GM18520 (cell line): ENCODE measurements at regions not wholly inside any gene's neighbourhood (a gene's known extent, or its start where the extent isn't known, plus 50 kb on each side); places are given as distances from the start of the nearest gene placed in this dataset.
"Not testable (repeated sequence)": the region's sequence is repeated elsewhere in the genome, so short reads cannot be mapped to it uniquely, and the experiment has no call there.

Experiments used
- ATAC-seq: cut with Tn5 transposase; IDR thresholded peaks from one replicate; pipeline ENCODE4 v1.9.1; 2021; ENCODE audit not compliant: unreplicated experiment

DNA sequence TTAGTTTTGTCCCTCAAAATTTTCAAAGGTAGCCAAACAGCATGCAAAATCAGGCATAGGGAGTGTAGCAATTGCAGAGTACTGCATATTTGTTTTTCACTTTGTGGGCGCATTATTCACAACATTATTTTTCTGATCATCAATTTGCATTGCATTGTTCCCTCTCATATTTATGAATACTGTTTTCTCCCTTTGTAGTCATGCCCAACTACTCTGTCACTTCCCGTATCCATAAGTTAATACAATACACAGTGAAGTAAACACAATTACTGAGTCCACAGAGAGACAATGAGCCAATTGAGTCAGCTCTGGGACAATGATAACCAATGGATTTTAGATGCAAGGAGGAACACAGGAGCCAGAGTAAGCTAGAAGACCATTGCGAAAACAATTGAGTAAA, 944.0 kb upstream of the ADGRL4 start:
- ATAC-seq = no peak

- no peak for ATAC-seq
Observed at GRCh38 chr1:79945391-79945790, 938.9 kb upstream of the ADGRL4 start.

GRCh38 chr1:79929356-79929755, 922.8 kb upstream of the ADGRL4 start:
- ATAC-seq = no peak

DNA sequence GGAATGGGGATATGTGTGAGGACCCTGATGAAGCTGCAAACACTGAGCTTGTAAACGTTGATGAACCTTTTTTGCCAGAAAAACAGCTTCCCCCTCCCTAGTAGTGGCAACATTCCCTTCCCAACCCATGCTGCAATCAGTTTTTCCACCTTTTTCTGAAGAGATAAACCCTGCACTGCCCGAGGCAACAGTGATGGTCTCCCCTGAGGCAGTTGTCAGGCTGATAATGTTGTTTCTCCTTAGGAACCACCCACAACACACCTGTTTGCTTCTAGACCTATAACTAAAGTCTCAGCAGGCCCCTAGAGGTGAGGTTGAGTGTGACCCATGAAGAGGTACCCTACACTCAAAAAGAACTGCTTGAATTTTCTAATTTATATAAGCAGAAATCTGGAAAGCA, 922.4 kb upstream of the ADGRL4 start:
- no peak for ATAC-seq

- ATAC-seq = no peak
Observed at GRCh38 chr1:79920960-79921669, 914.6 kb upstream of the ADGRL4 start.

- no peak for ATAC-seq
Observed at GRCh38 chr1:79914896-79915295, 908.4 kb upstream of the ADGRL4 start.

DNA sequence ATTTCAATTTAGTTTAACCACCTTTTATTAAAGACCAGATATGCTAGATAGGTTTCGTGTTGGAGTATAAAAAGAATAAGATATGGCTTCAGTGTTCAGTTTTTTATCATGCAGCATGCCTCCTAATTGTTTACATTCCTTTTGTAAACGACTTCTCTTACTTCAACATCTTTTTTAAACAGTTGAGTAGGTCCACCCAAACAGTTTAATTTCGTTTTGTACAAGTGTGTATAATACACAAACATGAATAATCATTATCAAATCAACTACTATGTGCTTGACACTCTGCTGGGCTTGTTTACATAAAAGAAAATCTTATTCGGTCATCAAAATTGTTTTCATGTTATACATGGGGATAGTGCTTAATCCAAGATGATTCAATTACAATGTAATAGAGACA, 906.3 kb upstream of the ADGRL4 start:
- no peak for ATAC-seq

DNA sequence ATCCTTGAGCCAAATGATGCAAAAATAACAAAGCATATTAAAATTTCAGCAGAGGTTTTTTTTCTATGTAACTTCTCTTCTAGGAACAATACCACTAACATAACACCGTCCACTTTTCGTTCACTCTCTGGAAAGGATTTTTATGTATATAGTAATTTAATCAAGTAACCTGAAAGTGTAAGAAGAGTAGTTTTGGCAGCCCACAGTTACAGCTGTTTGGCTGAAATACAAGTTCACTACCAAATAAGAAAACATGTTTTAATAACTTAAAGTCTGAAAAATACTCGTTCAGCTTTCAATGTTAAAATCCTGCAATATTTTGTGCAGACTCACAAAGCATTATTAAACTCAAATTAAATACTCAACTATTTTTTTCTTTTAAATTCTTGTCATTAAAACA, 896.8 kb upstream of the ADGRL4 start:
- no peak for ATAC-seq

GRCh38 chr1:79902418-79902817, 895.9 kb upstream of the ADGRL4 start:
- no peak for ATAC-seq

- no peak for ATAC-seq
Observed at GRCh38 chr1:79899914-79900313, 893.4 kb upstream of the ADGRL4 start.

DNA sequence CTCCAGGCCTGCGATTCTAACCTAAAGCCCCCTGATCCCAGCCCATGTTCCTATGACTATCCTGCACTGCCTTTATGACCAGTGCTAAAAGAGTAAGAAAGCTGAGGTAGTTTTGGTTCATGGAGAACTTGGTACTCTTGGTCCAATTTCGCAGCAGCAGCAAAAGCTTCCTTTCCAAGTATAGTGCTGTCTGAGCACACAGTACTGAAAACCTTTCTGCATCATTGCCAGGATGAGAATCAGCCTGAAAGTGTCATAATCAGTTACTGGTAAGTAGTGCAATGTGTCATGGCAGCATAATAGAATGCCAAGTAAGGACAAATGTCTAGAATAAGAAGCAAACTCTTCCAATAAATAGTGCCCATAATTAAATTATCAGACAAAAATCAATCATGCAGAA, 889.6 kb upstream of the ADGRL4 start:
- ATAC-seq = no peak

GRCh38 chr1:79895573-79895972, 889.0 kb upstream of the ADGRL4 start:
- no peak for ATAC-seq

GRCh38 chr1:79894129-79894528, 887.6 kb upstream of the ADGRL4 start:
- not testable (repeated sequence) for ATAC-seq

DNA sequence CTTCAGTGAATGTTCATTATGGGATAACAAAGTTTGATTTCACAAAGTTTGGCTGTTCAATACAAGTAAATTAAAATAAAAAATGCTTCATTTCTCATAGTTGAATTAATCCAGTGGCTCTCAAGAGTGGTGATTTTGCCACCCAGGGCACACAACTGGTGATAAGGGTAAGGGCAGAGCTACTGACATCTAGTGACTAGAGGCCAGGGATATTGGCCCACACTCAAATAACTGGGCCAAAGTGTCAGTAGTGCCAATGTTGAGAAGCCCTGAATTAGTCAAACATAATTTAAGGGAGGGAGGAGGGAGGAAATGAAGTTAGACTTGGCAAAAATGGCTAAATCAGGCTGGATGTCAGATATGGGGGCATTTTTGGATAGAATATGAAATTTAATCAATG, 880.5 kb upstream of the ADGRL4 start:
- no peak for ATAC-seq

- ATAC-seq = no peak
Observed at GRCh38 chr1:79885101-79885500, 878.6 kb upstream of the ADGRL4 start.

- no peak for ATAC-seq
Observed at GRCh38 chr1:79877086-79877485, 870.6 kb upstream of the ADGRL4 start.

DNA sequence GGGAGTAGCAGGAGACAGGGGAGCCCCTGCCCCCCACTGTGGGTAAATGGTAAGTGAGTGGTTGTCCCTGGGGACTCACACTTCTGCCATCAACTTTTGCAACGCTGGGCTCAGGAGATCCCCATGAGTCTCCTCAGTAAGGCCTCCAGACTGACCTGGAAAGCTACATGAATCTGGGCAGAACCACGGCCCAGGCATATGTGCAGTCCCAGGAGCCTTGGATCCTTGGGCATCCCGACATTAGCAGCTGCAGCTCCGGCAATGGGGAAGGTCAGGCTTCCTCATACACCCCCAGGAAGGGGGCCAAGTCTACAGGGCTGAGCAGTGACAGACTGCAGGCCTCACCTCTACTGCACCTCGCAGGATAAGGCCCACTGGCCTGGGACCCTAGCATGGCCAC, 868.7 kb upstream of the ADGRL4 start:
- ATAC-seq = no peak

- no peak for ATAC-seq
Observed at GRCh38 chr1:79874289-79874688, 867.8 kb upstream of the ADGRL4 start.

DNA sequence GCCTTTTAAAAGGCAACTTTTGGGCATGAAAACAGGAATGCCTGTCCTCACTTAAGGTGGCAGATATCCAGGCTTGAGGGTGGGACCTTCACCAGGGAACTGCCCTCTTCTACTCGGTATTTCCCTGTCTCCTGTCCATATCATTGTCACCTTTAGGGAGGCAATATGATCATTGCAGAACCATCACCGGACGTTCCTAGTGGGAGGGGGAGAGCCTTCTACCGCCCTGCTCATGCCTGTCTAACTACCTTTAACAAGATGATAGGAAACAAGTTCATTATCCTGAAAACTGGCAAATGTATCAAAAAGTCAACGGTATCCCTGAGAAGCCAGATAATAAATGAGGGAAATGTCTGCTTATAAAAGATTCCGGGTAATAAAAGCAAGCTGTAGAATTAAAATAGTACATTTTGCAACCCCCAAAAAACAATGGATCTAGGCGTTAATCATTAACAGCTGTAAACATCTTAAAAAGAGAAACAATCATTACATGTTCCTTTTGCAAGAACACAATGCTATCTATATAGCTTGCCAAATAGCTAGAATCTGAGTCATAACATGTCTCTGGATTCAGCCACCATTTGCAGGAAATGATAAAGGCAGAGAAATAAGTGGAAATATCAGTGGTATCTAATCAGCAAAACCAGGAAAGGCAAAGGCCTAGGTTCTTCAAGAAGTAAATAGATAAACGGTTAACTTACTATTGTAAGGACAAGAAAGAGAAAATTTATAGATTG, 852.9 kb upstream of the ADGRL4 start:
- no peak for ATAC-seq

DNA sequence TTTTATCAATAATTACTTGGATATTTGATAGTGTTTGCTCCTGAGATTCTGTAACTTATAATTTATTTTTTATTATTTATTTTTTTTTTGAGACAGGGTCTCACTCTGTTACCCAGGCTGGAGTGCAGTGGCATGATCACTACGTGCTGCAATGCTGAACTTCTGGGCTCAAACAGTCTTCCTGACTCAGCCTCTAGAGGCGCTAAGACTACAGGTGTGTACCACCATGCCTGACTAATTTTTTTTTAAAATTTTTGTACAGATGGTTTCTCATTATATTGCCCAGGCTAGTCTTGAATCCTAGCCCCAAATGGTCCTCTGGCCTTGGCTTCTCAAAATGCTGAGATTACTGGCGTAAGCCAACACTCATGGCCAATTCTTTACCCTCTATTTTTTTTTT, 845.5 kb upstream of the ADGRL4 start:
- ATAC-seq = no peak

GRCh38 chr1:79849388-79849787, 842.9 kb upstream of the ADGRL4 start:
- no peak for ATAC-seq

GRCh38 chr1:79848316-79848715, 841.8 kb upstream of the ADGRL4 start:
- no peak for ATAC-seq

GRCh38 chr1:79847700-79848099, 841.2 kb upstream of the ADGRL4 start:
- ATAC-seq = no peak
